HFF-Myc (cell line): ENCODE measurements at regions not wholly inside any gene's neighbourhood (a gene's known extent, or its start where the extent isn't known, plus 50 kb on each side); places are given as distances from the start of the nearest gene placed in this dataset.
"Not testable (repeated sequence)": the region's sequence is repeated elsewhere in the genome, so short reads cannot be mapped to it uniquely, and the experiment has no call there.

ENCODE experiments used
- DNase-seq: peaks from one replicate; pipeline ENCODE4 v3.0.0-alpha.2; 2011; ENCODE audit warnings: low read depth; ENCODE audit errors: extremely low read depth
- H3K4me3 ChIP-seq: replicated peaks from 2 replicates; pipeline ENCODE4 v1.5.1; 2011; ENCODE audit warnings: low read depth, mild to moderate bottlenecking, control low read depth, low read length
- TF ChIP-seq, protein P1 (sequence below): IDR thresholded peaks from 2 replicates; pipeline ENCODE4 v1.5.1; 2012; ENCODE audit warnings: mild to moderate bottlenecking, low read depth, low read length, control low read depth; ENCODE audit errors: missing control alignments

DNA sequence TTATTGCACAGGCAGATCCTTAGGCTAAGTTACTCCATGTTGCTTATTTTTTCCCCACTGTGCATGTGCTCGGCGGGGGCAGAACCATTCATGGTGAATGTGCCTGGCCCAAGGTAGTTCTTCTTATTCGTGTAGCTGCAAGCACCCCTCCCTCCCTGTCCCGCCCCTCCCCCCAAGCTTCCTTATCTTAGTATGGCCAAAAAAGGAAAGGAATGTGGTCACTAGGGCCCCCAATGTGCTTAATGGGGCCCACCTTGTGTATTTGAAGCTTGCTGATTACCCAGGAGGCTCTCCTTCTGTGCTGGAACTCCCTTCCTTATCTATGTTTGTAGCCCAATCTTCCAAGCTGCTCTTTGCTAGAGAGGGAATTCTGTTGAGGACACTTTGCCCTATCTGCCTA is 1259.7 kb upstream of the RAG2 start:
- no peak for DNase-seq
- no peak overlapping the region for H3K4me3 ChIP-seq
- TF ChIP-seq, protein P1, sequence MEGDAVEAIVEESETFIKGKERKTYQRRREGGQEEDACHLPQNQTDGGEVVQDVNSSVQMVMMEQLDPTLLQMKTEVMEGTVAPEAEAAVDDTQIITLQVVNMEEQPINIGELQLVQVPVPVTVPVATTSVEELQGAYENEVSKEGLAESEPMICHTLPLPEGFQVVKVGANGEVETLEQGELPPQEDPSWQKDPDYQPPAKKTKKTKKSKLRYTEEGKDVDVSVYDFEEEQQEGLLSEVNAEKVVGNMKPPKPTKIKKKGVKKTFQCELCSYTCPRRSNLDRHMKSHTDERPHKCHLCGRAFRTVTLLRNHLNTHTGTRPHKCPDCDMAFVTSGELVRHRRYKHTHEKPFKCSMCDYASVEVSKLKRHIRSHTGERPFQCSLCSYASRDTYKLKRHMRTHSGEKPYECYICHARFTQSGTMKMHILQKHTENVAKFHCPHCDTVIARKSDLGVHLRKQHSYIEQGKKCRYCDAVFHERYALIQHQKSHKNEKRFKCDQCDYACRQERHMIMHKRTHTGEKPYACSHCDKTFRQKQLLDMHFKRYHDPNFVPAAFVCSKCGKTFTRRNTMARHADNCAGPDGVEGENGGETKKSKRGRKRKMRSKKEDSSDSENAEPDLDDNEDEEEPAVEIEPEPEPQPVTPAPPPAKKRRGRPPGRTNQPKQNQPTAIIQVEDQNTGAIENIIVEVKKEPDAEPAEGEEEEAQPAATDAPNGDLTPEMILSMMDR, result no peak

DNA sequence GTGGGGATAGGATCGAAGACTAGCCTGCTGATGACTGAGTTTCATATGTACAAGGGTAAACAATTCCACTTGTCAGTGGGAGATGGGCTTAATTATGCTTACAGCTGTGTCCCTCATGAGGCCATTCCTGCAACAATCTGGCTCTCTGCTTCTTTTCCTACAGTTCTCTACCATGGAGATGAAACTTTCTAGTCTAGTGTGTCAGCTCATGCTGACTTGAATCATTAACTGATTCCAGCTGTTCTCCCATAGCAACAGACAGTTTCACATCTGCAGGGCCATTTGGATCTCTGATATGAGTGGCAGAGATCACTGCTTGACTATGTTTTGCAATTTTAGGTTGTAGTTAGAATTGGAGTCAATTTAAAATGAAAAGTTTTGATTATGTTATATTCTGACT is 1251.7 kb upstream of the RAG2 start:
- H3K4me3 ChIP-seq, result no peak overlapping the region
- no peak for DNase-seq
- TF ChIP-seq, protein P1, result no peak

DNA sequence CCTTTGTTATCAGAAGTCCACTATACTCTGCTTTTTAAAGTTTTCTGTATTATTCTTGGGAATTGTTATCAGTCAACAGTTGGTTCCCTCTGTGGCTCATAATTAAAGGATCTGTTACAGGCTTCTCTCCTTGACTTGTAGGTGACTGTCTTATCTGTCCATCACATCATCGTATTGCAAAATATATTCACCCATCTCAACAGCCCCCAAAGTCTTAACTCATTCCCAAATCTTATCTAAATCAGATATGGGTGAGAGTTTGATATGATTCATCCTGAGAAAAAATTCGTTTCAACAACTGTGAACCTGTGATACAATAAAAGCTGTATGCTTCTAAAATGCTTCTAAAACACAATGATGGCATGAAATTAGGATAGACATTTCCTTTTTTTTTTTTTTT is 1245.6 kb upstream of the RAG2 start:
- no peak overlapping the region for H3K4me3 ChIP-seq
- TF ChIP-seq, protein P1, result no peak
- no peak for DNase-seq

DNA sequence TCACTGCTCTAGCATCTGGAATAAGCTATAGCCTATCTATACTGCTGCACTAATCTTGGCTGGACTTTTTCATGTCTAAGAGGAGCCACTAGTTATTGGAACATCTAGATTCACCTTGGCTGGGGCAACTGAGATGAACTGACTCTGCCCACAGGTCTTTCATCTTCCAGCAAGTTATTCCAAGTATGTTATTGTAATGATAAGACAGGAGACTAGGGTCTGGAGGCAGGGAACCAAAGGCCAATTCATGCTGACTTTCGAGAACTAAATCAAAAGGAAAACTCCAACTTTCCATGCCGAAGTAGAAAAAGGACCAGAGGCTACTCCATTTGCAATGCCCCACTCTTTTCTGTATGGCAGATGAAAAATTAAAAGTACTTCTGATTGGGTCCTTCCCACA is 1243.0 kb upstream of the RAG2 start:
- DNase-seq, result no peak
- no peak overlapping the region for H3K4me3 ChIP-seq
- TF ChIP-seq, protein P1, result no peak

DNA sequence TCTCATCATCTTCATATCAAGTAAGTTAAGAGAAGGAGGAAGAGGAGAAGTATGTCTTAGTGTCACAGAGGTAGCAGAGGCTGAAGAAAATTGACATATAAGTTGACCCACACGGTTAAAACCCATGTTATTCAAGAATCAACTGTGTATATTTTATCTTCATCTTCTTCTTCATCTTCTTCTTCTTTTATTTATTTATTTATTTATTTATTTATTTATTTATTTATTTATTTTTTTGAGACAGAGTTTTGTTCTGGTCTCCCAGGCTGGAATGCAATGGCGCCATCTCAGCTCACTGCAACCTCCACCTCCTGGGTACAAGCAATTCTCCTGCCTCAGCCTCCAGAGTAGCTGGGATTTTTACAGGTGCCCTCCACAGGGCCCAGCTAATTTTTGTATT is 1242.3 kb upstream of the RAG2 start:
- not testable (repeated sequence) for DNase-seq, H3K4me3 ChIP-seq

DNA sequence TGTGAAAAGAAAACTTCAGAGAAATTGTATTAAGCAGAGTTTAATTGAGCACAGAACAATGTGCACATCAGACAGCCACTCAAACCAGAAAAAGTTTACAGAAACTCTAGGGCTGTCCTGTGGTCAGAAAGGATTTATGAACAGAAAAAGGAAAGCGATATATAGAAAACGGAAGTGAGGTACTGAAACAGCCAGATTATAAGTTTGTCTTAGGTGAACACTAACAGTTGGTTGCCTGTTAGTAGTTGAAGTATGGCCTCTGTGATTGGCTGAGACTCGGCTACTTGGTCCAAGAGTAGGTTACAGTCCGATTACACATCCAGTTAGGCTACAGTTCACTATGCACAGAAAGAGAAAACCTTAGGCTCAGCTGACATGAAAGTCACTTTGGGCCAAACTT is 1232.5 kb upstream of the RAG2 start:
- DNase-seq, result no peak
- TF ChIP-seq, protein P1, result no peak
- no peak overlapping the region for H3K4me3 ChIP-seq

DNA sequence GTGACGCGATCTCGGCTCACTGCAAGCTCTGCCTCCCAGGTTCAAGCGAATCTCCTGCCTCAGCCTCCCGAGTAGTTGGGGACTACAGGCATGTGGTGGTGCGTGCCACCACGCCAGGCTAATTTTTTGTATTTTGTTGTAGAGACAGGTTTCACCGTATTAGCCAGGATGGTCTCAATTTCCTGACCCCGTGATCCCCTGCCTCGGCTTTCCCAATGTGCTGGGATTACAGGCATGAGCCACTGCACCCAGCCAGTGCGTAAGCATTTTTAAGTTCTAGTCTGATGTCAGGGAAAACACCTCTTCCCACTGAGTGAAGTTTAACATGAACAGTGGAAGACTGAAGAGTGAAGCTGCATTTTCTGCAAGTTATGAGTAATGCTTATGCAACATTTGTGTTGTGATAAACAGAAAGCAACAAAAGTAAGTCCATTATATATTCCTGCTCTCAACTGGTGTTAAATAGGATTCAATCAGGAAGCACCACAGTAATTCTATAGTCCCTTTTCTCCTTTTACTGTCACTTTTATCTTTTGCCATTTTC is 1219.8 kb upstream of the RAG2 start:
- no peak for DNase-seq
- TF ChIP-seq, protein P1, result no peak
- H3K4me3 ChIP-seq, result no peak overlapping the region
